ENCODE measurements at regions not wholly inside any gene's neighbourhood (a gene's known extent, or its start where the extent isn't known, plus 50 kb on each side); places are given as distances from the start of the nearest gene placed in this dataset.

GRCh38 chr5:90289837-90290236 lies 119.7 kb downstream of the CETN3 start:
- no peaks in the 10 kb centered on the region for H3K4me1 ChIP-seq (ENCODE audit: control insufficient read depth, insufficient read depth, low read length, unreplicated experiment)
- H3K4me3 ChIP-seq (ENCODE audit: low read depth, low read length): no peak overlapping the region
- H3K27ac ChIP-seq (ENCODE audit: low read depth, low read length): no peak overlapping the region
- H2AFZ ChIP-seq (ENCODE audit: low read length, unreplicated experiment): peak overlapping the region; percentile 15
- H3K36me3 ChIP-seq (ENCODE audit: insufficient read depth, low read length): no peaks in the 10 kb centered on the region
- no peaks in the 10 kb centered on the region for H3K79me2 ChIP-seq (ENCODE audit: control insufficient read depth, insufficient read depth, low read length, unreplicated experiment)
- no peaks in the 10 kb centered on the region for H3K27me3 ChIP-seq (ENCODE audit: insufficient read depth, low read length)

- no peaks in the 10 kb centered on the region for H3K4me1 ChIP-seq (ENCODE audit: control insufficient read depth, insufficient read depth, low read length, unreplicated experiment)
- H3K27me3 ChIP-seq (ENCODE audit: insufficient read depth, low read length): no peaks in the 10 kb centered on the region
- H3K4me3 ChIP-seq (ENCODE audit: low read depth, low read length): no peak overlapping the region
These were observed 122.5 kb downstream of the CETN3 start for GRCh38 chr5:90287036-90287435.

GRCh38 chr5:90285581-90285980 lies 124.0 kb downstream of the CETN3 start:
- no peak overlapping the region for H3K27ac ChIP-seq (ENCODE audit: low read depth, low read length)
- H3K4me3 ChIP-seq (ENCODE audit: low read depth, low read length): no peak overlapping the region
- H3K36me3 ChIP-seq (ENCODE audit: insufficient read depth, low read length): no peaks in the 10 kb centered on the region
- no peaks in the 10 kb centered on the region for H3K27me3 ChIP-seq (ENCODE audit: insufficient read depth, low read length)
- no peaks in the 10 kb centered on the region for H3K79me2 ChIP-seq (ENCODE audit: control insufficient read depth, insufficient read depth, low read length, unreplicated experiment)
- no peak overlapping the region for H2AFZ ChIP-seq (ENCODE audit: low read length, unreplicated experiment)
- H3K4me1 ChIP-seq (ENCODE audit: control insufficient read depth, insufficient read depth, low read length, unreplicated experiment): no peaks in the 10 kb centered on the region

More at GRCh38 chr5:90287036-90287435, 122.5 kb downstream of the CETN3 start:
- Histone ChIP-seq H2AFZ (ENCODE audit: low read length, unreplicated experiment) (no peak overlapping the region), H3K27ac (ENCODE audit: low read depth, low read length) (no peak overlapping the region), H3K79me2 (ENCODE audit: control insufficient read depth, insufficient read depth, low read length, unreplicated experiment) (no peaks in the 10 kb centered on the region), H3K36me3 (ENCODE audit: insufficient read depth, low read length) (no peaks in the 10 kb centered on the region)

- Histone ChIP-seq H3K4me3 (ENCODE audit: low read depth, low read length) (no peak overlapping the region), H3K27me3 (ENCODE audit: insufficient read depth, low read length) (no peaks in the 10 kb centered on the region), H3K79me2 (ENCODE audit: control insufficient read depth, insufficient read depth, low read length, unreplicated experiment) (no peaks in the 10 kb centered on the region), H3K4me1 (ENCODE audit: control insufficient read depth, insufficient read depth, low read length, unreplicated experiment) (no peaks in the 10 kb centered on the region), H3K36me3 (ENCODE audit: insufficient read depth, low read length) (no peaks in the 10 kb centered on the region), H2AFZ (ENCODE audit: low read length, unreplicated experiment) (no peak overlapping the region), H3K27ac (ENCODE audit: low read depth, low read length) (no peak overlapping the region)
These were observed 125.2 kb downstream of the CETN3 start for GRCh38 chr5:90284375-90284774.

GRCh38 chr5:90279091-90279490 lies 130.5 kb downstream of the CETN3 start:
- H3K27me3 ChIP-seq (ENCODE audit: insufficient read depth, low read length): no peaks in the 10 kb centered on the region
- no peak overlapping the region for H3K27ac ChIP-seq (ENCODE audit: low read depth, low read length)
- H3K4me3 ChIP-seq (ENCODE audit: low read depth, low read length): no peak overlapping the region
- H3K4me1 ChIP-seq (ENCODE audit: control insufficient read depth, insufficient read depth, low read length, unreplicated experiment): no peaks in the 10 kb centered on the region
- H3K79me2 ChIP-seq (ENCODE audit: control insufficient read depth, insufficient read depth, low read length, unreplicated experiment): no peaks in the 10 kb centered on the region
- H2AFZ ChIP-seq (ENCODE audit: low read length, unreplicated experiment): no peak overlapping the region
- H3K36me3 ChIP-seq (ENCODE audit: insufficient read depth, low read length): no peaks in the 10 kb centered on the region

GRCh38 chr5:90274216-90274615 lies 135.3 kb downstream of the CETN3 start:
- Histone ChIP-seq H3K4me3 (ENCODE audit: low read depth, low read length) (no peak overlapping the region), H2AFZ (ENCODE audit: low read length, unreplicated experiment) (no peak overlapping the region), H3K27ac (ENCODE audit: low read depth, low read length) (no peak overlapping the region), H3K79me2 (ENCODE audit: control insufficient read depth, insufficient read depth, low read length, unreplicated experiment) (no peaks in the 10 kb centered on the region), H3K36me3 (ENCODE audit: insufficient read depth, low read length) (no peaks in the 10 kb centered on the region), H3K4me1 (ENCODE audit: control insufficient read depth, insufficient read depth, low read length, unreplicated experiment) (no peaks in the 10 kb centered on the region), H3K27me3 (ENCODE audit: insufficient read depth, low read length) (no peaks in the 10 kb centered on the region)

GRCh38 chr5:90267646-90268045 lies 141.9 kb downstream of the CETN3 start:
- H3K4me3 ChIP-seq (ENCODE audit: low read depth, low read length): no peak overlapping the region
- H3K27ac ChIP-seq (ENCODE audit: low read depth, low read length): no peak overlapping the region
- H3K4me1 ChIP-seq (ENCODE audit: control insufficient read depth, insufficient read depth, low read length, unreplicated experiment): no peaks in the 10 kb centered on the region
- H2AFZ ChIP-seq (ENCODE audit: low read length, unreplicated experiment): no peak overlapping the region
- no peaks in the 10 kb centered on the region for H3K27me3 ChIP-seq (ENCODE audit: insufficient read depth, low read length)
- no peaks in the 10 kb centered on the region for H3K36me3 ChIP-seq (ENCODE audit: insufficient read depth, low read length)
- no peaks in the 10 kb centered on the region for H3K79me2 ChIP-seq (ENCODE audit: control insufficient read depth, insufficient read depth, low read length, unreplicated experiment)

- Histone ChIP-seq H3K27ac (ENCODE audit: low read depth, low read length) (no peak overlapping the region), H3K27me3 (ENCODE audit: insufficient read depth, low read length) (no peaks in the 10 kb centered on the region), H3K4me1 (ENCODE audit: control insufficient read depth, insufficient read depth, low read length, unreplicated experiment) (no peaks in the 10 kb centered on the region), H3K4me3 (ENCODE audit: low read depth, low read length) (no peak overlapping the region), H2AFZ (ENCODE audit: low read length, unreplicated experiment) (peak overlapping the region; percentile 23), H3K79me2 (ENCODE audit: control insufficient read depth, insufficient read depth, low read length, unreplicated experiment) (no peaks in the 10 kb centered on the region), H3K36me3 (ENCODE audit: insufficient read depth, low read length) (no peaks in the 10 kb centered on the region)
These were observed 144.1 kb downstream of the CETN3 start for GRCh38 chr5:90265545-90265857.

- H3K4me1 ChIP-seq (ENCODE audit: control insufficient read depth, insufficient read depth, low read length, unreplicated experiment): no peaks in the 10 kb centered on the region
- no peak overlapping the region for H3K4me3 ChIP-seq (ENCODE audit: low read depth, low read length)
- H2AFZ ChIP-seq (ENCODE audit: low read length, unreplicated experiment): no peak overlapping the region
- H3K27ac ChIP-seq (ENCODE audit: low read depth, low read length): no peak overlapping the region
- H3K27me3 ChIP-seq (ENCODE audit: insufficient read depth, low read length): no peaks in the 10 kb centered on the region
- no peaks in the 10 kb centered on the region for H3K79me2 ChIP-seq (ENCODE audit: control insufficient read depth, insufficient read depth, low read length, unreplicated experiment)
- no peaks in the 10 kb centered on the region for H3K36me3 ChIP-seq (ENCODE audit: insufficient read depth, low read length)
These were observed 144.6 kb downstream of the CETN3 start for GRCh38 chr5:90264689-90265544.

- no peaks in the 10 kb centered on the region for H3K79me2 ChIP-seq (ENCODE audit: control insufficient read depth, insufficient read depth, low read length, unreplicated experiment)
- peak overlapping the region; percentile 33 for H2AFZ ChIP-seq (ENCODE audit: low read length, unreplicated experiment)
- no peaks in the 10 kb centered on the region for H3K4me1 ChIP-seq (ENCODE audit: control insufficient read depth, insufficient read depth, low read length, unreplicated experiment)
- H3K36me3 ChIP-seq (ENCODE audit: insufficient read depth, low read length): no peaks in the 10 kb centered on the region
- H3K4me3 ChIP-seq (ENCODE audit: low read depth, low read length): no peak overlapping the region
- 0 out of 2 replicates have a peak, but pooled peaks cover 5% of the 10 kb centered on the region for H3K27me3 ChIP-seq (ENCODE audit: insufficient read depth, low read length)
- H3K27ac ChIP-seq (ENCODE audit: low read depth, low read length): no peak overlapping the region
These were observed 146.3 kb downstream of the CETN3 start for GRCh38 chr5:90263102-90263820.

GRCh38 chr5:90251447-90251846 lies 158.1 kb downstream of the CETN3 start:
- Histone ChIP-seq H2AFZ (ENCODE audit: low read length, unreplicated experiment) (no peak overlapping the region), H3K27me3 (ENCODE audit: insufficient read depth, low read length) (peaks cover 20% of the 10 kb centered on the region; the same call in 1 of the 2 replicates), H3K36me3 (ENCODE audit: insufficient read depth, low read length) (no peaks in the 10 kb centered on the region)

More at GRCh38 chr5:90251447-90251846, 158.1 kb downstream of the CETN3 start:
- Histone ChIP-seq H3K27ac (ENCODE audit: low read depth, low read length) (no peak overlapping the region), H3K79me2 (ENCODE audit: control insufficient read depth, insufficient read depth, low read length, unreplicated experiment) (no peaks in the 10 kb centered on the region), H3K4me1 (ENCODE audit: control insufficient read depth, insufficient read depth, low read length, unreplicated experiment) (no peaks in the 10 kb centered on the region), H3K4me3 (ENCODE audit: low read depth, low read length) (no peak overlapping the region)
